ENCODE measurements at regions not wholly inside any gene's neighbourhood (a gene's known extent, or its start where the extent isn't known, plus 50 kb on each side); places are given as distances from the start of the nearest gene placed in this dataset.

DNA sequence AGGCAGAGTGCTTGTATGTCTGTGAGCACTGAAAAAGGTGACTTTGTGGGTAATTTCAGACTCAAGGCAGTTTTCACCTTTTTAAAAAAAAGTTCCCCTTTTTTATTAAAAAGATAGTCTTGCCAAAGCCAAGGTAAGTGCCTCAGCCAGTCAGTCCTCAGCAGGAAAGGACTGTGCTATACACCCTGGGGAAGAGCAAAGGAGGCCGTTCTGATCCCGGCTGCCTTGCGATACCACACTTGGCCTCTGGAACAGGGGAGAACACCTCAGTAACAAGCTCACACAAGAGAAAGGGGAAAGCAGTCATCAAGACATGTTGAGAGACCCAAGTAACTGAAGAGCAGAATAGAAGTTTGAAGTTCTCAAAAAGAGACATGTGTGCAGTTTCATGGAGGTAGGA lies 541.7 kb downstream of the BCOR start:
- no peak for DNase-seq (ENCODE audit: low read depth in 1 of 2, low spot score in 2 of 2)
- no peaks in the 10 kb centered on the region for H3K9me3 ChIP-seq (replicated peaks)
- no peaks in the 10 kb centered on the region for H3K36me3 ChIP-seq
- H3K27me3 ChIP-seq (replicated peaks): no peaks in the 10 kb centered on the region
- H3K27ac ChIP-seq: no peak overlapping the region
- H3K4me1 ChIP-seq (replicated peaks): peaks cover 14% of the 10 kb centered on the region
- H3K4me3 ChIP-seq: no peak overlapping the region

DNA sequence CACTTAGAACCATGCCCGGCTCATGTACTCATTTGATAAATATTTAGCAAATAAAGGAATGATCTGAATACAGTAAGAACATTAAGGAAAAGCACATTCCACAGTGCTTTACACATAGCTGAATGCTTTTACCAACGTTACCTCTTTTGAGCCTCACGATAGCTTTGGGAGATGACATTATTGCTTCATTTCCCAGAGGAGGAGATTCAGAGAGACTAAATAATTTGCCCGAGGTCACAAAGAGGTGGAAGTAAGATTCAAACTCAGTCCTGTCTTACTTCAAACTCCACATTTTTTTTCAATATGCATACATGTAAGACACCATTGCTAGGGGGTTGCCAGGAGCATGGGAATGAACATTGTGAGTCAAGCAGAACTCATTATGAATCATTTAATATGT lies 538.5 kb downstream of the BCOR start:
- no peaks in the 10 kb centered on the region for H3K9me3 ChIP-seq (replicated peaks)
- no peak overlapping the region for H3K4me3 ChIP-seq
- no peaks in the 10 kb centered on the region for H3K27me3 ChIP-seq (replicated peaks)
- no peaks in the 10 kb centered on the region for H3K36me3 ChIP-seq
- peaks cover 14% of the 10 kb centered on the region for H3K4me1 ChIP-seq (replicated peaks)
- H3K27ac ChIP-seq: peak overlapping the region; percentile 37
- peak in 1 of 2 experiments; percentile 57 for DNase-seq (ENCODE audit: low read depth in 1 of 2, low spot score in 2 of 2)

- no peak for DNase-seq (ENCODE audit: low read depth in 1 of 2, low spot score in 2 of 2)
- no peaks in the 10 kb centered on the region for H3K36me3 ChIP-seq
- peaks cover 14% of the 10 kb centered on the region for H3K4me1 ChIP-seq (replicated peaks)
- no peak overlapping the region for H3K27ac ChIP-seq
- no peak overlapping the region for H3K4me3 ChIP-seq
- H3K9me3 ChIP-seq (replicated peaks): no peaks in the 10 kb centered on the region
- H3K27me3 ChIP-seq (replicated peaks): no peaks in the 10 kb centered on the region
Measured at GRCh38 chrX:39560271-39560670, 537.5 kb downstream of the BCOR start.

DNA sequence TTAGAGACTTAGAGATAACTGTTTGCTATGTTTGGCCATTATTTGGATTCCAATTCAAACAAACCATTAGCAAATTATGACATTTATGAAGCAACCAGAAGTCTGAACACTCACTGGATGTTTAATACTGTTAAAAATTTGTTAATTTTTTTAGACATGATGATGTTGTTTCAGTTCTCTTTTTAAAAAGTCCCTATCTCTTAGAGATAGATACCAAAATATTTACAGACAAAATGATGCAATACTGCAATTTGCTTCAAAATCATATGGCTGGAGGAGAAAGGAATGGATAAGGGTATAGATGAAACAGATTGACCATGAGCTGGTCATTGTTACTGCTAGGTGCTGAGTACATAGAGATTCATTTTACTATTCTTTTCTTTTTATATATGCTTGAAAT lies 534.6 kb downstream of the BCOR start:
- Histone ChIP-seq H3K9me3 (replicated peaks) (no peaks in the 10 kb centered on the region), H3K27ac (no peak overlapping the region), H3K4me1 (replicated peaks) (peaks cover 14% of the 10 kb centered on the region), H3K27me3 (replicated peaks) (no peaks in the 10 kb centered on the region), H3K4me3 (no peak overlapping the region), H3K36me3 (no peaks in the 10 kb centered on the region)
- no peak for DNase-seq (ENCODE audit: low read depth in 1 of 2, low spot score in 2 of 2)

DNA sequence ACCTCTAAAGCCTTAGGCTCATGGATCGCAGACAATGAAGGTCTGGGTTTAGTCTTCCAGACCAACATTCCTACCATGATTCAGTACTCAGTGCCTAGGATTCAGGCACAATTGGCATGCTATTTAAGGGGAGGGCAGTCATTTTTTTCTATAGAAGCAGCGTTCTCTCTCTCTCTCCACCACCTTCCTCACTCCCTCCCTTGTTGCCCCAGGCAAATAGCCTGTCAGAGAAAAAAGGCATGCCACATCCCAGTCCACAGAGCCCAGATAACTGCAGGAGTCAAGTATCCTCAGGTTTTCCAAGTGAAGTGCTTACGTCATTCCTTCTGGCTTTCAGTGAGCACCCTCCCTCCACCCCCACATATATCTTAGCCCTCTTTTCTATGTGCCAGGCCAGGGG lies 533.0 kb downstream of the BCOR start:
- Histone ChIP-seq H3K4me3 (no peak overlapping the region), H3K27me3 (replicated peaks) (no peaks in the 10 kb centered on the region), H3K4me1 (replicated peaks) (peaks cover under 1% of the 10 kb centered on the region; the same call in 1 of the 2 replicates), H3K36me3 (no peaks in the 10 kb centered on the region), H3K9me3 (replicated peaks) (no peaks in the 10 kb centered on the region), H3K27ac (no peak overlapping the region)
- no peak for DNase-seq (ENCODE audit: low read depth in 1 of 2, low spot score in 2 of 2)

DNA sequence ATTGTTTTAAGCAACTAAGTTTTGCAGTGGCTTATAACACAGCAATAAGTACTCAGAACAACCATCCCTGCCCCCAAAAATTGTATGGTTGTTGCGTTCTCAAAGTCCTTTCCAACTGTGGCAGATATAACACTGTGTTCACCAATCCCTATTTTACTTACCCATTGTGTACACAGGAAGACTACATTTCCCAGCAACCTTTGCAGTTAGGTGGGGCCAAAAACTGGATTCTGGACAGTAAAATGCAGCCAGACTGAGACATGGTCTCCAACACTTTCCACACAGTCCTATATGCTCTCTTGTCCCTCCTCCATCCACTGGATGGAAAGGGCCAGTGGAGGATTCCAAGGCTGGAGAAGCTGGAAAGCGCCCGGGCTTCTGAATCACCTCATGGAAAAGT lies 523.6 kb downstream of the BCOR start:
- Histone ChIP-seq H3K36me3 (no peaks in the 10 kb centered on the region), H3K4me3 (no peak overlapping the region), H3K27me3 (replicated peaks) (no peaks in the 10 kb centered on the region), H3K9me3 (replicated peaks) (no peaks in the 10 kb centered on the region), H3K27ac (no peak overlapping the region), H3K4me1 (replicated peaks) (peaks cover 25% of the 10 kb centered on the region)
- no peak for DNase-seq (ENCODE audit: low read depth in 1 of 2, low spot score in 2 of 2)

GRCh38 chrX:39576041-39576872 lies 521.5 kb downstream of the BCOR start:
- no peak for DNase-seq (ENCODE audit: low read depth in 1 of 2, low spot score in 2 of 2)
- H3K9me3 ChIP-seq (replicated peaks): no peaks in the 10 kb centered on the region
- H3K4me3 ChIP-seq: no peak overlapping the region
- H3K27me3 ChIP-seq (replicated peaks): no peaks in the 10 kb centered on the region
- no peaks in the 10 kb centered on the region for H3K36me3 ChIP-seq
- H3K4me1 ChIP-seq (replicated peaks): peaks cover 25% of the 10 kb centered on the region
- H3K27ac ChIP-seq: no peak overlapping the region

GRCh38 chrX:39577206-39577984 lies 520.4 kb downstream of the BCOR start:
- DNase-seq (ENCODE audit: low read depth in 1 of 2, low spot score in 2 of 2): peak; percentile 61 to 70
- Histone ChIP-seq H3K9me3 (replicated peaks) (no peaks in the 10 kb centered on the region), H3K36me3 (no peaks in the 10 kb centered on the region), H3K4me1 (replicated peaks) (peaks cover 27% of the 10 kb centered on the region), H3K27ac (peak overlapping the region; percentile 24; the same call in 1 of the 2 replicates), H3K27me3 (replicated peaks) (no peaks in the 10 kb centered on the region), H3K4me3 (no peak overlapping the region)

- Histone ChIP-seq H3K27me3 (replicated peaks) (no peaks in the 10 kb centered on the region), H3K4me3 (no peak overlapping the region), H3K36me3 (no peaks in the 10 kb centered on the region), H3K9me3 (replicated peaks) (no peaks in the 10 kb centered on the region), H3K4me1 (replicated peaks) (peaks cover 27% of the 10 kb centered on the region), H3K27ac (0 out of 2 replicates have a peak overlapping the region, but pooled peaks have one; percentile 24)
- peak; percentile 24 to 44 for DNase-seq (ENCODE audit: low read depth in 1 of 2, low spot score in 2 of 2)
Measured at GRCh38 chrX:39577985-39578869, 519.5 kb downstream of the BCOR start.

- no peaks in the 10 kb centered on the region for H3K36me3 ChIP-seq
- H3K27ac ChIP-seq: no peak overlapping the region
- no peaks in the 10 kb centered on the region for H3K9me3 ChIP-seq (replicated peaks)
- no peak for DNase-seq (ENCODE audit: low read depth in 1 of 2, low spot score in 2 of 2)
- peaks cover 27% of the 10 kb centered on the region for H3K4me1 ChIP-seq (replicated peaks)
- no peaks in the 10 kb centered on the region for H3K27me3 ChIP-seq (replicated peaks)
- H3K4me3 ChIP-seq: no peak overlapping the region
Measured at GRCh38 chrX:39580043-39580442, 517.7 kb downstream of the BCOR start.

- no peaks in the 10 kb centered on the region for H3K36me3 ChIP-seq
Measured at GRCh38 chrX:39581411-39581810, 516.3 kb downstream of the BCOR start.

DNA sequence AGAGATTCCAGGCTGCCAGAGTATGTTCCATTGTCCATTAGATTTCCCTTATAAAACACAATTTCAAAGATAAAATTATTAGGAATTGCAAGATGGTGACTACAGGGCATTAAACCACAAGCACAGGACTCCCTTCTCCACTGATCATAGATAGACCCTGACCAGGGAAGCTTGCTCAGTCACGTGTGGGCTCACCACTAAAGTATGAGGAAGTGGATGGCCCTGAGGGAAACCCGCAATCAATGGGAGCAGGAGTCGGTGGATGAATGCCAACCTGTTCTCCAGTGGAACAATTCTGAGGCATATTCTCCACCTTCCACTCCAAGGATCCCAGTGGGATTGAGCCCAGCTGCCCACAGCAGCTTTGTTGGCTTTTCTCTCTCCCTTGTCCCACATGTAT lies 515.7 kb downstream of the BCOR start:
- H3K4me3 ChIP-seq: no peak overlapping the region
- peaks cover 20% of the 10 kb centered on the region for H3K4me1 ChIP-seq (replicated peaks)
- no peaks in the 10 kb centered on the region for H3K27me3 ChIP-seq (replicated peaks)
- DNase-seq (ENCODE audit: low read depth in 1 of 2, low spot score in 2 of 2): peak; percentile 11 to 47
- H3K36me3 ChIP-seq: no peaks in the 10 kb centered on the region
- no peaks in the 10 kb centered on the region for H3K9me3 ChIP-seq (replicated peaks)
- H3K27ac ChIP-seq: no peak overlapping the region

More at GRCh38 chrX:39581411-39581810, 516.3 kb downstream of the BCOR start:
- H3K9me3 ChIP-seq (replicated peaks): no peaks in the 10 kb centered on the region
- no peak overlapping the region for H3K27ac ChIP-seq
- H3K4me3 ChIP-seq: no peak overlapping the region
- H3K4me1 ChIP-seq (replicated peaks): peaks cover 27% of the 10 kb centered on the region
- no peak for DNase-seq (ENCODE audit: low read depth in 1 of 2, low spot score in 2 of 2)
- H3K27me3 ChIP-seq (replicated peaks): no peaks in the 10 kb centered on the region

DNA sequence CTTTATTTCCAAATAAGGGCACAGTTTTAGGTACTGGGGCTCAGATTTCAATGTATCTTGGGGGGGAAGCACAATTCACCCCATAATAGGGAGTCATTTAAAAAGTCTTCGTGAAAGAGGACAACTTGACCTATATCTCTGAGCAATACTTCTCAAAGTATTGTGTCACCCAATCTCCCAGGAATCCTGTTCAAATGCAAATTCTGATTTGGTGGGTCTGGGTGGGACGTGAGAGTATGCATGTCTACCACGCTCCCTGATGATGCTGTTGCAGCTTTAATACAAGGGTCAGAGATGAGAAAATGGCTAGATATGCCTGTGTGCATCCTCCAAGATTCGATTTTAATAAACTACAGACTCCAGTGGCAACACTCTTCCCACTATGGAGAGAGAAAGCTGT lies 514.8 kb downstream of the BCOR start:
- H3K27ac ChIP-seq: no peak overlapping the region
- no peak overlapping the region for H3K4me3 ChIP-seq
- H3K27me3 ChIP-seq (replicated peaks): no peaks in the 10 kb centered on the region
- H3K36me3 ChIP-seq: no peaks in the 10 kb centered on the region
- H3K9me3 ChIP-seq (replicated peaks): no peaks in the 10 kb centered on the region
- H3K4me1 ChIP-seq (replicated peaks): peaks cover 11% of the 10 kb centered on the region
- DNase-seq (ENCODE audit: low read depth in 1 of 2, low spot score in 2 of 2): no peak

Data from SJSA1 (cell line).